BLaER1 treated with 17β-estradiol and CSF1 and Interleukin-3, amounts not matched to agents 10 nM and 100 nM (cell line): ENCODE measurements at regions not wholly inside any gene's neighbourhood (a gene's known extent, or its start where the extent isn't known, plus 50 kb on each side); places are given as distances from the start of the nearest gene placed in this dataset.
"Not testable (repeated sequence)": the region's sequence is repeated elsewhere in the genome, so short reads cannot be mapped to it uniquely, and the experiment has no call there.

ENCODE experiments used
- H3K27ac ChIP-seq, 11 experiments: shearing (Covaris generic); formaldehyde crosslinking; 2 replicates each; pipeline ENCODE4 v1.8.1; 2022
- H3K27me3 ChIP-seq, 11 experiments: shearing (Covaris generic); formaldehyde crosslinking; 2 replicates each; pipeline ENCODE4 v1.8.1; 2022
- H3K36me3 ChIP-seq, 11 experiments: shearing (Covaris generic); formaldehyde crosslinking; 2 replicates each; pipeline ENCODE4 v1.8.1; 2022
- H3K4me1 ChIP-seq, 10 experiments: shearing (Covaris generic); formaldehyde crosslinking; 2 replicates each; pipeline ENCODE4 v1.8.1; 2022
- H3K4me2 ChIP-seq, 11 experiments: shearing (Covaris generic); formaldehyde crosslinking; 2 replicates each; pipeline ENCODE4 v1.8.1; 2022
- H3K4me3 ChIP-seq, 10 experiments: shearing (Covaris generic); formaldehyde crosslinking; 2 replicates each; pipeline ENCODE4 v1.8.1; 2022
- H3K9ac ChIP-seq, 11 experiments: shearing (Covaris generic); formaldehyde crosslinking; 2 replicates each; pipeline ENCODE4 v1.8.1; 2022
- H3K9me3 ChIP-seq, 11 experiments: shearing (Covaris generic); formaldehyde crosslinking; replicated peaks in 1 of 11; 2 replicates each; pipeline ENCODE4 v1.8.1; 2022
- H4K20me1 ChIP-seq, 11 experiments: shearing (Covaris generic); formaldehyde crosslinking; 2 replicates each; pipeline ENCODE4 v1.8.1; 2022
- Cebpa-rat ChIP-seq, 11 experiments: shearing (Covaris generic); IDR thresholded peaks; 2 replicates each; pipeline ENCODE4 v1.8.1; 2022

DNA sequence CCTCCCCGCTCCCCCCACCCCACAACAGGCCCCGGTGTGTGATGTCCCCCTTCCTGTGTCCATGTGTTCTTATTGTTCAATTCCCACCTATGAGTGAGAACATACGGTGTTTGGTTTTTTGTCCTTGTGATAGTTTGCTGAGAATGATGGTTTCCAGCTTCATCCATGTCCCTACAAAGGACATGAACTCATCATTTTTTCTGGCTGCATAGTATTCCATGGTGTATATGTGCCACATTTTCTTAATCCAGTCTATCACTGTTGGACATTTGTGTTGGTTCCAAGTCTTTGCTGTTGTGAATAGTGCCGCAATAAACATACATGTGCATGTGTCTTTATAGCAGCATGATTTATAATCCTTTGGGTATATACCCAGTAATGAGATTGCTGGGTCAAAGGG, 104.3 kb downstream of the MTPN start:
- H3K9me3 ChIP-seq, H3K4me3 ChIP-seq, H3K9ac ChIP-seq, H4K20me1 ChIP-seq, H3K4me1 ChIP-seq, H3K27ac ChIP-seq, H3K36me3 ChIP-seq, H3K27me3 ChIP-seq, H3K4me2 ChIP-seq: not testable (repeated sequence)

DNA sequence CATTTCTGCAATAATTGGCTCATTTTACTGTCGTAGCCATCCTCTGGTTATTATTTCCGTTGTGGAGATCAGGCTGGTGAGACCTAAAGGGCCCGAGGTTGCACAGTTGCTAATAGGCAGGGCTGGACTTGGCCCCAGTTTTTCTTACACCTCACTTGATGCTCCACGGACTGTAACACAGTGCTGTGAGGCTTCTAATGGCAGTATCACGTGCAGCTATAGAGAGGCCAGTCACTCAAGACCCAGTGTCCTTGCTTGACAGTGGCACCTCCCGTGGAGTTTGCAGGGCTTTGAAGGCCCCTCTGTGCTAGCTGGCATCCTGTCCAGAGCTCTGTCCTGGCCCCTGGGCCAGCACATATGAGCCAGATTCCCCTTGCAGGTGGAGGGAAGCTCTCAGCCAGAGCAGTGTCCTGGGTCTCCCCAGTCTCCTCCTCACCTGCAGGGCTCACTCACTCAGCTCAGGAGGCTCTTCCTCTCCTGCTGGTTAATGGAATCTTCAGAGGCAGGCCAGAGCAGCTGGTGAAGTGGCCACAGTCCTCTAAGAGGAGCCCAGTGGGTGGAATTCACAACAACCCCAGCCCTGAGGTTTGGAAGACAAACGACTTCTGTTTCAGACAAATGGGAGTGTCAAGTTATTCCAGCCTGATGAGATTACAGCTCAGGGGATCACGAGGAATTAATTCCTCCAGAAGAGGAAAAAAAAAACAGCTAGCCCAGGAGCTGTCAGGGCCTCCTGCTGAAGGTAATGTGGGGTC, 114.2 kb upstream of the FAM180A start:
- Histone ChIP-seq H4K20me1 (no peaks in the 10 kb centered on the region), H3K36me3 (no peaks in the 10 kb centered on the region), H3K4me2 (no peak overlapping the region), H3K4me3 (no peak overlapping the region), H3K9me3 (peaks cover 9 to 28% (median 23%) of the 10 kb centered on the region in 11 experiments), H3K9ac (no peak overlapping the region), H3K4me1 (no peaks in the 10 kb centered on the region), H3K27ac (no peak overlapping the region), H3K27me3 (no peaks in the 10 kb centered on the region)
- no peak for TF ChIP-seq Cebpa-rat (IDR thresholded peaks at IDR 0.05)

DNA sequence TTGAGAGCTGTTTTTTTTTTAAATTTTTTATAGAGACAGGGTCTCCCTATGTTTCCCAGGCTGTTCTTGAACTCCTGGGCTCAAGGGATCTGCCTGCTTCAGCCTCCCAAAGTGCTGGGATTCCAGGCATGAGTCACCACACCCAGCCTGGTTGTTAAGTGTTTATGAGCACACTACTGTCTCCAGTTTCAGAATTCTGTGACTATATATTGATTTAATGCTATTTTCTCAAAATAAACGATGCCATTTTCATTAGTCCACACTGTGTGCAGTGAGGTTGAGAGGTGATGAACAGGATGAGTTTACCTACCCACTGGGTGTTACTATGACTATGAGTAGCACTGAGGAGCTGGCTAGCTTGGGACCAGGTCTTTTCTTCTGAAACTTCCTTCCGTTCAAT, 110.9 kb upstream of the FAM180A start:
- no peak for TF ChIP-seq Cebpa-rat (IDR thresholded peaks at IDR 0.05)

DNA sequence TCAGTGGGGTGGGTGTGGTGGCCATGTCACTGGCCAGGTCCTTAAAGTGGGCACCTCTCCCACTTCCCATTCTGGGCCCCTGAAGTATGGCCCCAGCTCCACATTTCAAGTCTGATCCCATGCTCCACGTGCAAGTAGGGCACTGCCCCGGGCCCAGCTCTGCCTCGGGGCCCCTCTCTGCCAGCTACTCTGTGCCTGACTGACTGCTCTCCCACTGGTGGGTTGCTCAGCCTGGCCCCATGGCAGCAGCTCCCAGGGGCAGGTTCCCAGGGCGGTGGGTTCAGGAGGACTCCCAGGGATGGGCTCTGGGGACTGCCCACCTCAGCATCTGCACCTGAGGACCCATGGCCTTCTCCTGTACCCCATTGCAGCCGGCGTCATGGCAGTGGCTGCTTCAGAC, 110.2 kb upstream of the FAM180A start:
- Histone ChIP-seq H4K20me1 (no peaks in the 10 kb centered on the region), H3K4me2 (no peak overlapping the region), H3K4me3 (no peak overlapping the region), H3K4me1 (peaks cover 0 to 19% (median 4%) of the 10 kb centered on the region in 10 experiments; a peak in 8 of 20 replicates), H3K27me3 (no peaks in the 10 kb centered on the region), H3K9me3 (peaks cover 17 to 38% (median 33%) of the 10 kb centered on the region in 11 experiments), H3K9ac (no peak overlapping the region), H3K27ac (no peak overlapping the region), H3K36me3 (no peaks in the 10 kb centered on the region)
- no peak for TF ChIP-seq Cebpa-rat (IDR thresholded peaks at IDR 0.05)

More for the DNA sequence above, 110.9 kb upstream of the FAM180A start:
- H3K27ac ChIP-seq = no peak overlapping the region
- no peaks in the 10 kb centered on the region for H3K36me3 ChIP-seq
- H3K9me3 ChIP-seq = peaks cover 17 to 38% (median 33%) of the 10 kb centered on the region in 11 experiments
- H4K20me1 ChIP-seq = no peaks in the 10 kb centered on the region
- peaks cover 0 to 19% (median 4%) of the 10 kb centered on the region in 10 experiments; a peak in 8 of 20 replicates for H3K4me1 ChIP-seq
- no peak overlapping the region for H3K4me2 ChIP-seq
- H3K9ac ChIP-seq = no peak overlapping the region
- no peaks in the 10 kb centered on the region for H3K27me3 ChIP-seq
- no peak overlapping the region for H3K4me3 ChIP-seq

DNA sequence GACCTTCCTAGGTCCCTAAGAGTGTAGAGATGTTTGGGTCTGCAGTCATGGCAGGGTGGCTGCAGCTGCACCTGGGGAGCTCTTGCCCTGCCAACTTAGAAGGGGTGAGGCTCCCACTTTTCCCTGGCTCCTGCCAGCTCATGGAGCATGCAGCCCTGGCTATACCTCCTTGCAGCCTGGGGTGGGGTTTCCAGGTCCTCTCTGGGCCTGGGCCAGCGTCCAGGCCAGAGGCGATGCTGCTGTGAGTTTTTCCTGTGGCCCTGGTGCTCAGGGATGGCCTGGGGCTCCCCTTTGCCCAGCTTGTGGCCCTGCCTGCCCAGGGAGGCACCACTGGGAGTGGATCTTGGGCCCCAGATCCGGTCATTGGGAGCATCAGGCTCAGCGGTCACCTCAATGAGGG, 109.8 kb upstream of the FAM180A start:
- Histone ChIP-seq H4K20me1 (no peaks in the 10 kb centered on the region), H3K4me3 (no peak overlapping the region), H3K36me3 (no peaks in the 10 kb centered on the region), H3K4me2 (no peak overlapping the region), H3K27ac (no peak overlapping the region), H3K4me1 (peaks cover 0 to 19% (median 4%) of the 10 kb centered on the region in 10 experiments; a peak in 8 of 20 replicates), H3K9ac (no peak overlapping the region), H3K9me3 (peaks cover 17 to 38% (median 33%) of the 10 kb centered on the region in 11 experiments), H3K27me3 (no peaks in the 10 kb centered on the region)
- TF ChIP-seq Cebpa-rat (IDR thresholded peaks at IDR 0.05) = no peak

DNA sequence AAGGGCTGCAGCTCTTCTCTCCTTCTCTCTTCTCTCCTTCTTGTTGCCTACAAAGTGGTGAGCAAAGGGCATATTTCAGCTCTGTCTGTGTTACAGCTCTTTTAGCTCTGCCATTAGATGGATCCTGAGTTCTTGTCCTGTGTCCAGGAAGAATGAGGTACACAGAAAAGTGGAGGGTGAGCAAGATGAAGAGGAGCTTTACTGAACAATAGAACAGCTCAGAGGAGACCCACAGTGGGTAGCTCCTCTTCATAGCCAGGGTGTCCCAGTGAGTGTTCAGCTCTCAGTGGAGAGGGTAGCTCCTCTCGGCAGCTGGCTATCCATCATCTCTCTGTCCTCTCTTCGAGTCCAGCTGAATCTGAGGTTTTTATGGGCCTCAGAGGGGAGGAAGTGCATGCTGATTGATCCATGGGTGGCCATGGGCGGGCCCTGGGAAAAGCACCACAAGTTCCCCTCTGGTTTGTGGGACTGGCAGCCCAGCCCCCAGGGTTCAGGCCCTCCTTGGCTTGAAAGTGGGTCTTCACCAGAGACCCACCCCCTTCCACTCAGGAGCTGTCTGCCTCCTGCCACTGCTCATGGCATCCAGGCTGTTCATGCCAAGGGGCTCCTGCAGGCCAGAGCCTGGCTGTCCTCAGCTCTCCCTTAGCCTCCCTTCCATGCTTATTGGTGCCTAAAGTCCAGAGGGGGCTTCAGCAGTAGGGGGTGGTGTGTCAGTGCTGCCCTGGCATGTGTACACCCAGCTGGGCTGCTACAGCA, 109.1 kb upstream of the FAM180A start:
- H3K4me3 ChIP-seq = no peak overlapping the region
- no peak overlapping the region for H3K27ac ChIP-seq
- H3K9ac ChIP-seq = no peak overlapping the region
- H3K36me3 ChIP-seq = no peaks in the 10 kb centered on the region
- peaks cover 0 to 19% (median 4%) of the 10 kb centered on the region in 10 experiments; a peak in 8 of 20 replicates for H3K4me1 ChIP-seq
- H3K27me3 ChIP-seq = no peaks in the 10 kb centered on the region
- H3K9me3 ChIP-seq = peaks cover 17 to 38% (median 33%) of the 10 kb centered on the region in 11 experiments
- H4K20me1 ChIP-seq = no peaks in the 10 kb centered on the region
- no peak overlapping the region for H3K4me2 ChIP-seq
- TF ChIP-seq Cebpa-rat (IDR thresholded peaks at IDR 0.05) = no peak

DNA sequence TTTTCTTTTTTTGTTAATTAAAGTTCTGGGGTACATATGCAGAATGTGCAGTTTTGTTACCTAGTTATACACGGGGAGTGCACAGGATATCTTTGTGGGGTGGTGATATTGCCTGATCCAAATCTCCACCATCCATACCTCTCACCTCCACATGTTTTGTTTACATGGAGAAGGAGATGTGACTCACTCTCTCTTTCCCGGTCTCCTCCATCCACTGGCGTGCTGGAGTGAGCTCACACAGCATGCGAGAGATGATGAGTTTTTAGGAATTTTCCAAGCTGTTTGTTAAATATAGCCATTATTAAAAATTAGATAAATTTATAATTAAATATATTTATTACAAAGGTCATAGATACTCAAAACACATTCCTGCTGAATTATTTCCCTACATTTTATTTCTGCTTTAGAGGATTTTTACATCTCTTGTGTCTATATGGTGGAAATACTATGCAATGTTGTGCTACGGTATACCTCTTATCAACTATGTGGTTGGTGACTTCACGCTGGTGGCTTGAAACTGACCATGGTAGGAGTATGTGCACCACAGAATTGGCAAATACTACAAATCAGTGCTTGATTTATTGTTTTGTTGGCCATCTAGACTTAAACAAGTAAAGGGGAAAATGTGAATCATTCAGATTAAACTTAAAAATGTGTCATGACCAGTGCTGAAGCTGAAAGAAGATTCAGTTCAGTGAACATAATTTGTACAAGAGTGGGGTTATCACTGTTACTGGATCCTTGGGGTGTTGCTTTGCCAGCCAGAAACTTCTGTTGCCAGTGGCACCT, 107.9 kb upstream of the FAM180A start:
- H4K20me1 ChIP-seq = no peaks in the 10 kb centered on the region
- no peak for TF ChIP-seq Cebpa-rat (IDR thresholded peaks at IDR 0.05)
- H3K27ac ChIP-seq = 0 out of 22 replicates have a peak overlapping the region, but pooled peaks of 1 of the 11 experiments have one; percentile 6
- peaks cover 17 to 33% (median 28%) of the 10 kb centered on the region in 11 experiments for H3K9me3 ChIP-seq
- no peaks in the 10 kb centered on the region for H3K36me3 ChIP-seq
- H3K9ac ChIP-seq = no peak overlapping the region
- peaks cover 0 to 19% (median 4%) of the 10 kb centered on the region in 10 experiments; a peak in 8 of 20 replicates for H3K4me1 ChIP-seq
- no peaks in the 10 kb centered on the region for H3K27me3 ChIP-seq
- no peak overlapping the region for H3K4me3 ChIP-seq
- peak overlapping the region in 5 of 11 experiments; percentile 33 to 74 (median 57); a peak in 8 of 22 replicates for H3K4me2 ChIP-seq

DNA sequence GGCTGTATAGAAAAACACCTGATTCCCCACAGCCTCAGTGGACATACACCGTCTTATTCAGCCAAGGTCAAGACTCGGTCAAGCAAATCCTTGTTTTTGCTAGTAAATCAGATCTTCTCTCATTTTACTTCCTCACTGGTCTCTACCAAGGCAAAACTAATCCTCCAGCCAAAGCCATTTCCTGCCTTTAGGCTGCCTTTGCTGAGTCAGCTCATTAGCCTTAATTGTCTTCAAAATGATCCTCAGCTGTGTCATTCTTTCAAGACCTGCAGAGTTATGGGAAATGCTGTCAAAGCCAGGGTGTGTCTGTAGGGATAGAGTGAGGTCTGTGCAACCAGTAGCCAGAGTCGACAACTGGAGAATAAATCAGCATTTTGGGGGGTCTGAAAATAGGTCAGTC, 107.2 kb upstream of the FAM180A start:
- Histone ChIP-seq H4K20me1 (no peaks in the 10 kb centered on the region), H3K36me3 (no peaks in the 10 kb centered on the region), H3K9me3 (peaks cover 17 to 27% (median 24%) of the 10 kb centered on the region in 11 experiments), H3K27me3 (no peaks in the 10 kb centered on the region), H3K4me2 (peak overlapping the region in 5 of 11 experiments; percentile 33 to 74 (median 57); a peak in 10 of 22 replicates), H3K9ac (no peak overlapping the region), H3K4me1 (peaks cover 0 to 19% (median 4%) of the 10 kb centered on the region in 10 experiments; a peak in 8 of 20 replicates), H3K27ac (peak overlapping the region in 2 of 11 experiments; percentile 6 to 19; a peak in 2 of 22 replicates), H3K4me3 (no peak overlapping the region)
- TF ChIP-seq Cebpa-rat (IDR thresholded peaks at IDR 0.05) = no peak

DNA sequence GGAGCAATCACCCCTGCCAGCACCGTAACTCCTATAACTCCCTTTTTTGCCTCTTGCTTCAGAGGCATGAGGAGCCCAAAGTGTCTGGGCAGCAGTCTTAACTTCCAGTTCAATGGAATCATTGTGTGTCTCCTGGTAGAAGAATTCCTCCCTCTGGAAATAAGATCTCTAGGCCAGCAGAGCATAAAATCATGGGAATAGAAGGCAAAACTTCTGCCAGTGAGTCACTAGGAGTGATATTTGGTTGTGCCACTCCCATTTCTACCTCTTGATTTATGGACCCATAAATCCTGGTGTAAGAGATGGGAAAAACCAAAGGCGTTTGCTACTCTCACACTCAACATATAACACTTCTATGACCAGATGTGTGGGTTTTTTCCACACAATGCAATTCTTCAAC, 104.9 kb upstream of the FAM180A start:
- H3K9me3 ChIP-seq = peaks cover 16 to 19% (median 18%) of the 10 kb centered on the region in 11 experiments
- no peak overlapping the region for H3K27ac ChIP-seq
- H3K4me3 ChIP-seq = no peak overlapping the region
- H3K4me1 ChIP-seq = peaks cover 0 to 19% (median 4%) of the 10 kb centered on the region in 10 experiments; a peak in 8 of 20 replicates
- H3K4me2 ChIP-seq = no peak overlapping the region
- no peak for TF ChIP-seq Cebpa-rat (IDR thresholded peaks at IDR 0.05)
- no peak overlapping the region for H3K9ac ChIP-seq
- no peaks in the 10 kb centered on the region for H3K27me3 ChIP-seq
- no peaks in the 10 kb centered on the region for H4K20me1 ChIP-seq
- H3K36me3 ChIP-seq = no peaks in the 10 kb centered on the region
